ENCODE measurements at regions not wholly inside any gene's neighbourhood (a gene's known extent, or its start where the extent isn't known, plus 50 kb on each side); places are given as distances from the start of the nearest gene placed in this dataset.

- Histone ChIP-seq H2BK5ac (ENCODE audit: low read depth, low read length) (no peak overlapping the region), H3K56ac (replicated peaks; ENCODE audit: insufficient read length, low read depth, low read length) (no peak overlapping the region), H3K27me3 (replicated peaks in 1 of 4; ENCODE audit: control insufficient read depth in 3 of 4, extremely low read depth in 1 of 4, insufficient read depth in 3 of 4, low read length in 3 of 4) (no peaks in the 10 kb centered on the region), H3K9ac (replicated peaks in 1 of 4; ENCODE audit: extremely low read depth in 1 of 4, low read depth in 3 of 4, low read length in 3 of 4) (no peak overlapping the region), H2BK120ac (replicated peaks; ENCODE audit: low read depth, low read length) (no peak overlapping the region), H3K27ac (ENCODE audit: low read depth, low read length) (no peak overlapping the region), H2BK15ac (ENCODE audit: low read length) (no peak overlapping the region), H3K4me2 (ENCODE audit: insufficient read depth in 1 of 2, low read depth in 2 of 2, low read length in 2 of 2) (no peak overlapping the region), H3K79me2 (ENCODE audit: control insufficient read depth in 1 of 2, insufficient read depth in 2 of 2, low read length in 2 of 2) (no peaks in the 10 kb centered on the region), H3K14ac (ENCODE audit: insufficient read length) (no peak overlapping the region), H3K4me3 (ENCODE audit: extremely low read depth in 1 of 4, insufficient read depth in 2 of 4, low read depth in 3 of 4, low read length in 4 of 4) (no peak overlapping the region), H3K4me1 (replicated peaks in 1 of 4; ENCODE audit: control insufficient read depth in 3 of 4, insufficient read depth in 4 of 4, low read length in 3 of 4) (no peaks in the 10 kb centered on the region), H3K36me3 (ENCODE audit: control insufficient read depth in 2 of 4, insufficient read depth in 4 of 4, low read length in 3 of 4) (no peaks in the 10 kb centered on the region), H3K18ac (ENCODE audit: extremely low read depth, low read length) (no peak overlapping the region), H2BK20ac (ENCODE audit: low read length) (no peak overlapping the region), H4K8ac (ENCODE audit: extremely low read depth, insufficient read depth, low read length) (no peak overlapping the region), H4K5ac (ENCODE audit: insufficient read length, low read depth, low read length) (no peak overlapping the region), H3K79me1 (ENCODE audit: low read depth, low read length) (no peaks in the 10 kb centered on the region), H3K23ac (ENCODE audit: insufficient read length) (no peak overlapping the region), H3K23me2 (ENCODE audit: low read depth, low read length) (no peaks in the 10 kb centered on the region), H2AFZ (ENCODE audit: low read length) (no peak overlapping the region), H4K20me1 (replicated peaks in 1 of 2; ENCODE audit: control insufficient read depth in 1 of 2, insufficient read depth in 2 of 2, low read length in 2 of 2) (no peaks in the 10 kb centered on the region), H4K91ac (replicated peaks; ENCODE audit: insufficient read length, low read length) (no peak overlapping the region), H3K9me3 (ENCODE audit: insufficient read depth in 2 of 2, low read depth in 1 of 2, low read length in 1 of 2) (no peaks in the 10 kb centered on the region), H3K4ac (replicated peaks; ENCODE audit: insufficient read length, low read depth, low read length) (no peak overlapping the region), H2BK12ac (ENCODE audit: low read depth, low read length) (no peak overlapping the region), H2AK5ac (ENCODE audit: low read depth, low read length) (no peak overlapping the region)
- FAIRE-seq (no peak), DNase-seq (ENCODE audit: low read depth in 1 of 2, low spot score in 2 of 2) (no peak)
- ChIA-PET CTCF (ENCODE audit: partially characterized antibody) (interaction anchor here (3.4 kb wide), 1 partner anchor 12 kb away, joined by 21 read pairs; no protein-coding TSS in a partner anchor), POLR2A (ENCODE audit: partially characterized antibody) (no interaction called here)
- WGBS, 2 experiments (ENCODE audit: extremely low coverage in 1 of 2, insufficient coverage in 1 of 2, insufficient read length in 1 of 2, insufficient replicate concordance in 2 of 2, low coverage in 1 of 2, low lambda C conversion rate in 2 of 2, missing lambda C conversion rate in 1 of 2), result 92% methylated on average over 3 of the region's 3 CpGs; no CpG with 5 or more reads in 1 of the 2 experiments
- TF ChIP-seq JUND (IDR thresholded peaks at IDR 0.05; ENCODE audit: low read length), result no peak
- TF ChIP-seq ATF3 (IDR thresholded peaks at IDR 0.05; ENCODE audit: insufficient read depth, low read depth, low read length), result no peak
- TF ChIP-seq CHD1 (IDR thresholded peaks at IDR 0.05; ENCODE audit: low read depth, low read length), result no peak
- no peak for TF ChIP-seq BACH1 (IDR thresholded peaks at IDR 0.05; ENCODE audit: low read length)
- no peak for TF ChIP-seq TEAD4 (IDR thresholded peaks at IDR 0.05; ENCODE audit: low read depth, low read length)
- TF ChIP-seq POU5F1 (IDR thresholded peaks at IDR 0.05; ENCODE audit: low read depth, low read length), result no peak
- TF ChIP-seq CHD2 (IDR thresholded peaks at IDR 0.05; ENCODE audit: low read length), result no peak
- TF ChIP-seq NRF1 (IDR thresholded peaks at IDR 0.05; ENCODE audit: low read depth, low read length), result no peak
- TF ChIP-seq CREB1 (IDR thresholded peaks at IDR 0.05), result no peak
- no peak for TF ChIP-seq GABPA (IDR thresholded peaks at IDR 0.05; ENCODE audit: borderline replicate concordance, insufficient read depth, low read length)
- TF ChIP-seq RFX5 (IDR thresholded peaks at IDR 0.05; ENCODE audit: borderline replicate concordance, low read depth, low read length), result no peak
- no peak for TF ChIP-seq EP300 (IDR thresholded peaks at IDR 0.05; ENCODE audit: borderline replicate concordance in 1 of 2, low read depth in 2 of 2, low read length in 2 of 2)
- no peak for TF ChIP-seq JUN (IDR thresholded peaks at IDR 0.05; ENCODE audit: low read depth, low read length)
- no peak for TF ChIP-seq TAF7 (optimal IDR thresholded peaks at IDR 0.05; ENCODE audit: borderline replicate concordance, low read depth, low read length)
- TF ChIP-seq SIX5 (IDR thresholded peaks at IDR 0.05; ENCODE audit: low read depth, low read length), result no peak
- no peak for TF ChIP-seq TAF1 (IDR thresholded peaks at IDR 0.05; ENCODE audit: low read depth, low read length)
Observed at GRCh38 chr1:178024504-178024903, 54.6 kb upstream of the SEC16B start.
